Activated CD4-positive, alpha-beta T cell treated with anti-CD3 and anti-CD28 coated beads, Interleukin-2, amount 50 U/mL, for 1 hour (primary cell): ENCODE measurements at regions not wholly inside any gene's neighbourhood (a gene's known extent, or its start where the extent isn't known, plus 50 kb on each side); places are given as distances from the start of the nearest gene placed in this dataset.
"Not testable (repeated sequence)": the region's sequence is repeated elsewhere in the genome, so short reads cannot be mapped to it uniquely, and the experiment has no call there.

Experiments
- DNase-seq: peaks from one replicate; pipeline ENCODE4 v3.0.0-alpha.2; 2020

DNA sequence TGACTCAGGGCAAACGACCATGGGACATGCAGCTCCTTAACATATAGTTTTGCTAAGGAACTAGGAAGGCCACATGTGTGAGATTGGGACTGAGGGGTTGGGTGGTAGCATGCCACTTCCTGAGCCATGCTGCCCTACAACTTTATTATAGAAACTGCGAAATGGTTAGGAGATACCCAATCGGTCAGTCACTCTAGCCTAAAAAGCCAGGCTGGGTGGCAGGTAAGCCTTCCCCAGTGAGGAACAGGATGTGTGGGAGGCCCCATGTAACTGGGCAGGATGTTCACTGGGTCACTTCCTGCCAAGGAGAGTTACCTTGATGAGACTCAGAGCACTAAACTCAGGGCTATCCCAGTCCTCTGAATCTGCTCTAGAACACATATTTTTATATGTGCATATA, 123.5 kb downstream of the MAP3K7 start:
- DNase-seq = no peak

DNA sequence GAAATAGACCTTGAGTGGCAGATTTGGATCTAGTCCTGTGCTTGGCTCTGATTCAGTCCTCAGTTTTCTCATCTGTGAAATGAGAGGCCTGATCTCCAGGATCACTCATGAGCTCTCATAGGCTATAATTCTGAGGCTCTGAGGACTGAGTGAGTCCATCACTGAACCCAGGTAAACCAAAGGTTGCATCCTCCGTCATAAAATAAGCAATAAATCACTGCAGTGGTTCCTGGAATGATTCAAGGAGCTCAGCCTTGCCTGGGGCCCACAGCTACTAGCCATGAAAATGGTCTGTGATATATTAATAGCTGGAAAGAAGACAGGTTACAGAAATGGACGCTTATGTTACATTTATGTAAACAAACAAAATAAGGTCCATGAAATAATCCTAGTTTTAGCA, 124.8 kb downstream of the MAP3K7 start:
- no peak for DNase-seq

DNA sequence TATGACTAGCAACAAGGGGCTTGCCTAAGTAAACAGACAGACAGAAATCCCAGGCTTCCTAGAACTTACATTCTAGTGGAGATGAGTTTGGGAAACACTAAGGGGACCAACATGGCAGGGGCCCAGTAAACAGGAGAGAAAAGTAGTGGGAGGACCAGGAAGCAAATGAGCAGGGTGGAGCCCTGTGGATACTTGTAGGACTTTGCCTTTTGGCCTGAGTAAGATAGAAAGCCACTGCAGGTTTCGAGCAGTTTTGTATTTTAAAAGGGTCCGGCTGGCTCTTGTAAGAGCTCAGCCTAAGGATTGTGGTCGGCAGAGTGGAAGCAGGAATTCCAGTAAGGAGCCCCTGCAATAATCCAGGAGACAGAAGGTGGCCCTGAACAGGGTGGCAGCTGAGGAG, 125.5 kb downstream of the MAP3K7 start:
- no peak for DNase-seq

DNA sequence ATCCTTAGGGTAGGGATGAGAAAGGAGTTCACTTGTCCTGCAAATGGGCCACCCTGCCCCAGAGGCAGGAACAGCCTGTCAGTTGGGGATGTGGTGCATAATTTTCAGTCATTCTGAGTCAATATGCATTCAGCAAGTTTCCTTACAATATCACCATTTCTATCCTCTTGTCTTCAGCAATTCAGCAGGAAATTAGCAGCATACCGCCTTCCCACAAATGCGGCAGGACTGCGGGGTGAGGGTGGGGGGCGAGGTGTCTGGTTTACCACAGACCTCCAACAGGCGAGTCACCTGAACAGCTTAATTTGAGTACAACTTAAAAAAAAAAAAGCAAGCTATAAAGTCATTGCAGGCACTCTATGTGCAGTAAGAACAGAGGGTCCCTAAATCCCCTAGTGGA, 126.8 kb downstream of the MAP3K7 start:
- DNase-seq = no peak

- DNase-seq = no peak
Observed at GRCh38 chr6:90459225-90459758, 127.6 kb downstream of the MAP3K7 start.

- peak; percentile 52 for DNase-seq
Observed at GRCh38 chr6:90458353-90459224, 128.3 kb downstream of the MAP3K7 start.

- DNase-seq = no peak
Observed at GRCh38 chr6:90457867-90458259, 129.0 kb downstream of the MAP3K7 start.

GRCh38 chr6:90456997-90457866, 129.6 kb downstream of the MAP3K7 start:
- not testable (repeated sequence) for DNase-seq

DNA sequence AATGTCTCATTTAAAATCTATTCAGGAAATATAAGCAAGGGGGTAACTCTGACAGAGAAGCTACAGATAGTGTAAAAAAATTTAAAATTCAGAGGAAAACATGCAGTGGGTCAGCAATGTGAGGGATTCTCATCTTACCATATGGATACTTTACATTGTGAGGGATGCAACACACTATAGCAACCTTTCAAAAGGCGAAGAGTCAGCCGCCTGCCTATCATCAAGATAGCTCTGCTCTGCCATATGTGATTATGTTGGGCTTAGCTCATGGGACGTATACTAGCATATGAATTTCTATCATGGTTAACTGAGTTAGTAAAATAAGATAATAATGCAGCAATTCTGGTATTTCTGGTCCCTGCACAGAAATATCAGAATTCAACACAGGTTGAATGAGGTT, 130.9 kb downstream of the MAP3K7 start:
- DNase-seq = no peak

DNA sequence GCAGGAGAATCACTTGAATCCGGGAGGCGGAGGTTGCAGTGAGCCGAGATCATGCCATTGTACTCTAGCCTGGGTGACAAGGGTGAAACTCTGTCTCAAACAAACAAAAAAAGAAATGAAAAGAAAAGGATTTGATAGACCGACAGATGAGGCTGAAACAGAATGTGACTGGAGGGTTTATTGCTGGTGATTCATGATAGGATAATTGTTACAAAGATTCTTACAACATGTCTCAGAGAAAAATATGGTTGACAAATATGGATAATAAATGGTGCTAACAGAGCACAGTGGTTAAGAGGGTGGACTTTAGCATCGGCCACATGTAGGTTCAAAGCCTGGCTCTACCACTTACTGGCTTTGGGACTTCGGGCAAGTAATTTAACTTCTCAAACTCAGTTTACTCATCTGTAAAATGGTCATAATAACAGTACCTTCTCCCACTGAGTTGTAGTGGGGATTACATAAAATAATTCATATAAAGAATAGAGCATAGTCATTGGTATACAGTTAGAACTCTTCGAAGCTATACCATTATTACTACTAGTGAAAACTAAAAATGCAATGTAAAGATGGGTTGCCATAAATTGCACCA, 131.9 kb downstream of the MAP3K7 start:
- no peak for DNase-seq

DNA sequence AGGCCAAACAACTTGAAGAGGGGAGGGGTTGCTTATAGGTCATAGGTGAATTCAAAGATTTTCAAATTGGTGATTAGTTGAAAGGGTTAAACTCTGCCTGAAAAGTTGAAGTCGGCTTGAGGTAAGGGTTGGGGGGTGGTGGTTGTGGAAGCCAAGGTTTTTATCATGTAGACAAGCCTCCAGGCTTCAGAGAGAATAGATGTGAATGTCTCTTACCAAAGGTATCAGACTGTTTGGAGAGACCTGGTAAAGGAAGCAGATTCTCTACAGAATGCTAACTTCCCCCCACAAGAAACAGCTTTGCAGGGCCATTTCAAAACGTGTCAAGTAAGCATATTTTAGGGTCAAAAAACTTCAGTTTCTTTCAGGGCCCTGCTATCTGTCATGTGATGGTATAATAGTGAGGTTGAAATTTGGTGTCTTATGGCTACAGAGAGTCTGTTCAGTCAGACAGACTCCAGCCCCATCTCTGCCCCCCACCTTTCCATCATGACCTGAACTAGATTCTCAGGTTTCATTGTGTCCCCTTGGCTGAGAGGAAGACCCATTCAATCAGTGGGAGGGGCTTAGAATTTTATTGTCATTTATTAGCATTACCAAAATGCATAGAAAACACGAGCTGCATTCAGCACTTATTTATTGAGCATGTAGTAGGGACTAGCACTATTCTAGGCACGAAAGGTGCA, 136.5 kb downstream of the MAP3K7 start:
- no peak for DNase-seq

GRCh38 chr6:90449311-90449710, 137.6 kb downstream of the MAP3K7 start:
- DNase-seq = no peak

- DNase-seq = no peak
Observed at GRCh38 chr6:90448836-90449235, 138.0 kb downstream of the MAP3K7 start.

- DNase-seq = no peak
Observed at GRCh38 chr6:90446164-90446563, 140.7 kb downstream of the MAP3K7 start.

DNA sequence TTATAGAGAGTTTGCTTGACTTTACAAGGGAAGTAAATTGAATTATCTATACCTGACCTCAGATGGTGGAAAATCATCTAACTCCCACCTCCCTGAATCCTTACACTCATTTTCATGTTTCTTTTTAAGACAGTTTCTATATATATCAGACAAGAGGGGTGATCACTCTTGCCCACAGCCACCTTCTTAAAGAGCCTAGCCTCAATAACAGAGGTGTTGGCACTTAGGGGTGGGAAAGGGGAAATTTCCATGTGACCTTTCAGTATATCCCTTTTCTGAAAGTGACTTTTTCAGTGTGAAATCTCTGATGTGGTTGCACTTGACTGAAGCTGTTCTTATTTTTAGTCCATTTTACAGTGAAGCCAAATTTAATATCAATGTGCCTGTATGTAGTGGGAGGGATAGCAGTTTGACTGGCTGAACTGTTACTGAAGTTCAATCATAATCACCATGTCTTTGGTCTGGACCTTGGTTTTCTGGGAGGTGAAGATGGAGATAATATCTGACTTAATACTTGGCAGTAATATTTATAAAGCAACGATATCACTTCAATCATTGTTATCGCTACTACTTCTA, 141.3 kb downstream of the MAP3K7 start:
- DNase-seq = no peak

DNA sequence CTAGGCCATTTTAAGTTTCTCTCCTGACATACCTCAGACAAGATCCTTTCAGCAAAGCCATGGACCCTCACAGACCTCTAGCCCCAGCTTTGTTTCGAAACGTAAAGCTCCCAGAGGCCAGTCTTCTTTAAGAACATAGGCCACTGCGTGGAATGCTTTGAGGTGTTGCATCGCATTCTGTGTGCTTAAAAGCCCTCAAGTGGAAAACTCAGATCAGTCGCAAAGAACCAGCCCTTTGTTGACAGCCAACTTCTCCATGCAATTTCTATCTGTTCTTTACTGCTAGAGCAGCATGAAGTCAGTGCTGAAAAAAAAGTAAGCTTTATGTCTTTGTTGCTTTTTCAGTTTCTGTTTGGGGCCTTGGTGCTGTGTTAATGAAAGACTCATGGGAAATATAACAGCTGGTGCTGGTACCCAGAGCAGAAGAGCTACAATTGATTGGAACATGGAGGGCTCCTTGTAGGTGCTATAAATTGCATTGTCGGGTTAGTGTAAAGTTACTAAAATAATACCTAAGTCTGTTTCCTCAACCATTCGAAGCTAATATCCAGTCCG, 142.6 kb downstream of the MAP3K7 start:
- no peak for DNase-seq

- DNase-seq = no peak
Observed at GRCh38 chr6:90442366-90442765, 144.5 kb downstream of the MAP3K7 start.

DNA sequence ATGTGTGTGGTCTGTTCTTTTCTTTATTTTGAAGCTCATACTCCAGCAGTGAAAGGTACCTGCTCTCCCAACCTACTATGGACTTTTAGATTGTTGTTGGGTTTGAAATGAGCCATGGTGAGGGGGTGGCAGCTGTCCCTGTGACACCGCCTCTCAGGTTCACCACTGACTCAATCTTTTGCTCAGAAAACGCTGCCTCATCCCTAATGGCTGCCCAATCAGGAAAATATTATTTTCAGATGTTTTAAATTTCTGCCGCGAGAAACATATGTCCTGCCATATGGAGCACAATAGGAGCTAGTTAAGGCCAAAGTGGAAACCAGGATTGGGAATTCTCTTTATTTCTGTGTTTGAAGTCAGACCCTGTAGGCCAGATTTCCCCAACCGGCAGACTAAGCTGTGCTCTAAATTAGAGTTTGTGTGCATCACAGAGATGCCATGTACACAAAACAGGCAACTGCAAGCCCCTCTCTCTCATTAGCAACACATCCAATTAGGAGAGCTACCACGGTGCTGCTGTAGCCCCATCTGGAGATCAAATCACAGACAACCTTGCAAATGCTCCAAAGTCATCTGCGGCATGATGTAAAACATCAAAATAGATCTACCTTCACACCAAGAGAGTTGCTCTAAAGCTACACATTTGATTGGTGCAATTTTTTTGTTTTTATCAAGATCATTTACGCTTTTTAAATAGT, 144.1 kb upstream of the BACH2 start:
- DNase-seq = no peak

- no peak for DNase-seq
Observed at GRCh38 chr6:90439586-90439985, 142.9 kb upstream of the BACH2 start.

DNA sequence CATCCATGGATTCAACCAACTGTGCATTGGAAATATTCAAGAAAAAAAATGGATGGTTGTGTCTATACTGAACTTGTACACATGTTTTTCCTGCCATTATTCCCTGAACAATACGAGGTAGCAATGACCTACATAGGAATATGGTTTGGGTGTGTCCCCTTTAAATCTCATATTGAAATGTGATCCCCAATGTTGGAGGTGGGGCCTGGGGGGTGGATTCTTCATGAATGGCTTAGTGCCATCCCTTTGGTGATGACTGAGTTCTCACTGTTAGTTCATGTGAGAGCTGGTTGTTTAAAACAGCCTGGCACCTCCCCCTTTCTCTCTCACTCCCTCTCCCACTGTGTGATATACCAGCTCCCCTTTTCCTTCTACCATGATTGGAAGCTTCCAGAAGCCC, 139.8 kb upstream of the BACH2 start:
- DNase-seq = no peak

DNA sequence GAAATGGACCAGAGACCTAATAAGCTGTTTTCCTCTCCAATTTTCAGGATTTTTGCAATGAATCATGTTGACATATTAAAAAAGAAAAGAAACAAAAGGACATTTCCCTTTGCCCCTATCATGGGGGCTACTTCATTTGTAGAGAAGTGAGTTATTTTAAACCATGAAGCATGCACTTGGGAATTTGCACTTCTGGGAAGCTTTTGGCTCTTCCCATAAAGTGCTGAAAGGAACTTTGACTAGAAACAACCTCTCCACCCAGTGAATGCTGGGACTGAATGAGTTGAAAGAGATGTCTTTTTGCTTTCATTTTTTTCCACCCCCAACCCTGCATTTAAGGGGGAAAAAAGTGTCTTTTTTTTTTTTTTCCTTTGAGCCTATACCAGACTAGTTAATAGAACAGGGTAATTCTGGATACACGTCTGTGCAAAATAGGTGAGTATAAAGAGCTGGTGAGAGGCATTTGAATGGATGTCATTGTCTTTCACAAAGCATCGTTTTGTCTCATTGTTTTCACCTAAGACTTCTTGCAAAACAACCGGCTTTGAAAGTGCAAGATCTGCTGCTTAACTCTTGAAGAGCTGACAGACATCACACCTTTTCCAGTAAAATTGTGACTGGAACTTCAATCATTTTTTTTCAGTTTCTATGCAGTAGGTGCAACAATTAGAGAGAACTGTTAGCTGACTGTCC, 138.7 kb upstream of the BACH2 start:
- DNase-seq = no peak
